ENCODE measurements at regions not wholly inside any gene's neighbourhood (a gene's known extent, or its start where the extent isn't known, plus 50 kb on each side); places are given as distances from the start of the nearest gene placed in this dataset.

GRCh38 chr12:125311050-125311449, 245.8 kb downstream of the AACS start:
- DNase-seq (ENCODE audit: insufficient read length, low spot score, missing footprints): no peak
- TF ChIP-seq CTCF (IDR thresholded peaks at IDR 0.05; ENCODE audit: extremely low read depth, low read depth, low read length): no peak
- H3K27me3 ChIP-seq (ENCODE audit: insufficient read depth, low read length): no peaks in the 10 kb centered on the region
- H3K27ac ChIP-seq (ENCODE audit: low read depth, low read length): no peak overlapping the region
- no peaks in the 10 kb centered on the region for H3K36me3 ChIP-seq (ENCODE audit: insufficient read depth, low read length)
- no peaks in the 10 kb centered on the region for H3K79me2 ChIP-seq (ENCODE audit: insufficient read depth, low read length)
- no peak overlapping the region for H3K4me2 ChIP-seq (ENCODE audit: insufficient read depth, low read length)
- H3K4me1 ChIP-seq (ENCODE audit: insufficient read depth, low read length): no peaks in the 10 kb centered on the region
- H2AFZ ChIP-seq (ENCODE audit: low read length): no peak overlapping the region
- H3K4me3 ChIP-seq (ENCODE audit: insufficient read depth, low read length): no peak overlapping the region
- H3K9me3 ChIP-seq (ENCODE audit: low read depth, low read length): no peaks in the 10 kb centered on the region
- H4K20me1 ChIP-seq (ENCODE audit: insufficient read depth, low read length): no peaks in the 10 kb centered on the region

GRCh38 chr12:125312471-125312870, 247.2 kb downstream of the AACS start:
- Histone ChIP-seq H3K4me2 (ENCODE audit: insufficient read depth, low read length) (no peak overlapping the region), H3K9me3 (ENCODE audit: low read depth, low read length) (no peaks in the 10 kb centered on the region), H3K4me1 (ENCODE audit: insufficient read depth, low read length) (no peaks in the 10 kb centered on the region)

GRCh38 chr12:125314051-125314755, 249.0 kb downstream of the AACS start:
- Histone ChIP-seq H3K4me3 (ENCODE audit: insufficient read depth, low read length) (no peak overlapping the region), H3K27ac (ENCODE audit: low read depth, low read length) (no peak overlapping the region), H3K4me1 (ENCODE audit: insufficient read depth, low read length) (no peaks in the 10 kb centered on the region), H3K9me3 (ENCODE audit: low read depth, low read length) (peaks cover 3% of the 10 kb centered on the region), H3K27me3 (ENCODE audit: insufficient read depth, low read length) (no peaks in the 10 kb centered on the region), H4K20me1 (ENCODE audit: insufficient read depth, low read length) (no peaks in the 10 kb centered on the region), H2AFZ (ENCODE audit: low read length) (no peak overlapping the region), H3K4me2 (ENCODE audit: insufficient read depth, low read length) (no peak overlapping the region), H3K36me3 (ENCODE audit: insufficient read depth, low read length) (no peaks in the 10 kb centered on the region), H3K79me2 (ENCODE audit: insufficient read depth, low read length) (no peaks in the 10 kb centered on the region)
- no peak for TF ChIP-seq CTCF (IDR thresholded peaks at IDR 0.05; ENCODE audit: extremely low read depth, low read depth, low read length)
- no peak for DNase-seq (ENCODE audit: insufficient read length, low spot score, missing footprints)

More at GRCh38 chr12:125312471-125312870, 247.2 kb downstream of the AACS start:
- no peak for DNase-seq (ENCODE audit: insufficient read length, low spot score, missing footprints)
- Histone ChIP-seq H3K27ac (ENCODE audit: low read depth, low read length) (no peak overlapping the region), H3K27me3 (ENCODE audit: insufficient read depth, low read length) (no peaks in the 10 kb centered on the region), H4K20me1 (ENCODE audit: insufficient read depth, low read length) (no peaks in the 10 kb centered on the region), H3K4me3 (ENCODE audit: insufficient read depth, low read length) (no peak overlapping the region), H3K79me2 (ENCODE audit: insufficient read depth, low read length) (no peaks in the 10 kb centered on the region), H2AFZ (ENCODE audit: low read length) (no peak overlapping the region), H3K36me3 (ENCODE audit: insufficient read depth, low read length) (no peaks in the 10 kb centered on the region)
- TF ChIP-seq CTCF (IDR thresholded peaks at IDR 0.05; ENCODE audit: extremely low read depth, low read depth, low read length): no peak

- H4K20me1 ChIP-seq (ENCODE audit: insufficient read depth, low read length): no peaks in the 10 kb centered on the region
- no peak for DNase-seq (ENCODE audit: insufficient read length, low spot score, missing footprints)
- TF ChIP-seq CTCF (IDR thresholded peaks at IDR 0.05; ENCODE audit: extremely low read depth, low read depth, low read length): no peak
- H3K27me3 ChIP-seq (ENCODE audit: insufficient read depth, low read length): no peaks in the 10 kb centered on the region
- no peaks in the 10 kb centered on the region for H3K4me1 ChIP-seq (ENCODE audit: insufficient read depth, low read length)
- no peaks in the 10 kb centered on the region for H3K79me2 ChIP-seq (ENCODE audit: insufficient read depth, low read length)
- H3K27ac ChIP-seq (ENCODE audit: low read depth, low read length): no peak overlapping the region
- H3K36me3 ChIP-seq (ENCODE audit: insufficient read depth, low read length): no peaks in the 10 kb centered on the region
- no peak overlapping the region for H2AFZ ChIP-seq (ENCODE audit: low read length)
- H3K4me3 ChIP-seq (ENCODE audit: insufficient read depth, low read length): no peak overlapping the region
- no peak overlapping the region for H3K4me2 ChIP-seq (ENCODE audit: insufficient read depth, low read length)
- peaks cover 3% of the 10 kb centered on the region for H3K9me3 ChIP-seq (ENCODE audit: low read depth, low read length)
Measured at GRCh38 chr12:125315771-125316170, 250.5 kb downstream of the AACS start.
